Spleen (tissue), 11 donors: ENCODE measurements at regions not wholly inside any gene's neighbourhood (a gene's known extent, or its start where the extent isn't known, plus 50 kb on each side); places are given as distances from the start of the nearest gene placed in this dataset.

Experiments used
- DNase-seq: peaks from one replicate; pipeline ENCODE4 v3.0.0-alpha.2; 2020
- H3K27ac ChIP-seq, 8 donors: fragments of 200-600 bp; sonication (generic) in 7 of 8; 1 replicate in 4 of 8; 2 replicates in 4 of 8; pipeline versions ENCODE4 v1.5.0 to v1.8.0; 2016 to 2021; ENCODE audit warnings: inconsistent platforms in 4 of 8, mild to moderate bottlenecking in 4 of 8, moderate library complexity in 1 of 8
- H3K27me3 ChIP-seq, 7 donors: fragments of 200-600 bp; sonication (generic) in 6 of 7; replicated peaks in 1 of 7; 1 replicate in 4 of 7; 2 replicates in 3 of 7; pipeline versions ENCODE4 v1.5.0 to v1.8.0; 2016 to 2021; ENCODE audit warnings: inconsistent platforms in 3 of 7, mild to moderate bottlenecking in 1 of 7
- H3K36me3 ChIP-seq, 6 donors: fragments of 200-600 bp; sonication (generic) in 5 of 6; 1 replicate in 4 of 6; 2 replicates in 2 of 6; pipeline versions ENCODE4 v1.5.0 to v1.8.0; 2016 to 2021; ENCODE audit warnings: inconsistent platforms in 2 of 6
- H3K4me1 ChIP-seq, 6 donors: fragments of 200-600 bp; sonication (generic) in 5 of 6; 1 replicate in 3 of 6; 2 replicates in 3 of 6; pipeline versions ENCODE4 v1.5.0 to v1.8.0; 2016 to 2021; ENCODE audit warnings: inconsistent platforms in 3 of 6
- H3K4me3 ChIP-seq, 8 donors: fragments of 200-600 bp; sonication (generic) in 7 of 8; 1 replicate in 4 of 8; 2 replicates in 4 of 8; pipeline versions ENCODE4 v1.5.0 to v1.8.0; 2016 to 2021; ENCODE audit warnings: inconsistent platforms in 4 of 8, mild to moderate bottlenecking in 4 of 8, moderate library complexity in 2 of 8
- H3K9me3 ChIP-seq, 8 donors: fragments of 200-600 bp; sonication (generic) in 7 of 8; 1 replicate in 4 of 8; 2 replicates in 4 of 8; pipeline versions ENCODE4 v1.5.0 to v1.8.0; 2016 to 2021; ENCODE audit warnings: inconsistent platforms in 4 of 8
- CTCF ChIP-seq, 11 experiments: fragments of 200-600 bp in 7 of 11; fragments of 450-650 bp in 4 of 11; sonication (generic) in 4 of 11; IDR thresholded peaks in 8 of 11; conservative IDR thresholded peaks in 3 of 11; 1 replicate in 7 of 11; 2 replicates in 4 of 11; pipeline versions ENCODE4 v1.4.0 to v1.8.0; 2016 to 2021; ENCODE audit warnings: antibody characterized with exemption in 11 of 11, inconsistent platforms in 4 of 11, mild to moderate bottlenecking in 1 of 11
- POLR2A ChIP-seq, 3 donors: fragments of 450-650 bp; IDR thresholded peaks; one replicate each; pipeline ENCODE4 v1.5.1; 2017; ENCODE audit warnings: antibody characterized with exemption in 3 of 3, mild to moderate bottlenecking in 1 of 3
- POLR2AphosphoS5 ChIP-seq, 3 donors: sonication (generic); formaldehyde crosslinking; IDR thresholded peaks; one replicate each; pipeline ENCODE4 v1.5.1; 2017; ENCODE audit warnings: antibody characterized with exemption in 3 of 3
- WGBS, 5 donors: extraction: QIAGEN DNeasy Blood & Tissue Kit in 3 of 5; methylation state at CpG; one replicate each; pipeline versions ENCODE4 v1.1.5 to v1.1.7; 2013 to 2018; 5-methylcytosine and 5-hydroxymethylcytosine counted together
- intact Hi-C: fragments of 100-400 bp; cut with DNase I; formaldehyde crosslinking; loops from one replicate; pipeline ENCODE4 v1.15.0; 2023; ENCODE audit warnings: low total_unique reads
- donor health status: healthy with polysubstance abuse.
- donor health status: DM: no; HTN: no; CAD: no; lungs with moderate emphysema.
- donor health status: DM: no; HTN: no; CAD: no.
- donor health status: Bipolar disorder and iron deficiency.
- donor health status: healthy.
- donor health status: DM: no; HTN: no; CAD: no.
- donor health status: DM: yes; HTN: yes; CAD: no.

- H3K27ac ChIP-seq: no peak overlapping the region
- WGBS, 5 donors: 67 to 85% (median 76%) methylated on average over 4 of the region's 4 CpGs
- DNase-seq: no peak
- no peak overlapping the region for H3K4me3 ChIP-seq
- intact Hi-C loops: no loop called here
- no peak for TF ChIP-seq POLR2A (IDR thresholded peaks at IDR 0.05)
- no peak for TF ChIP-seq POLR2AphosphoS5 (IDR thresholded peaks at IDR 0.05)
- no peak for TF ChIP-seq CTCF (IDR thresholded peaks at IDR 0.05 in 8 of 11, conservative IDR thresholded peaks at IDR 0.05 in 3 of 11)
- no peaks in the 10 kb centered on the region for H3K36me3 ChIP-seq
- peaks cover 0 to 6% (median 0%) of the 10 kb centered on the region in 8 donors for H3K9me3 ChIP-seq
- no peaks in the 10 kb centered on the region for H3K4me1 ChIP-seq
- no peaks in the 10 kb centered on the region for H3K27me3 ChIP-seq
Observed at GRCh38 chr5:4306057-4306456, 710.4 kb downstream of the IRX1 start.

GRCh38 chr5:4309026-4309425, 713.4 kb downstream of the IRX1 start:
- Histone ChIP-seq H3K27ac (no peak overlapping the region), H3K4me1 (no peaks in the 10 kb centered on the region), H3K4me3 (no peak overlapping the region), H3K9me3 (peaks cover 0 to 7% (median 0%) of the 10 kb centered on the region in 8 donors), H3K36me3 (no peaks in the 10 kb centered on the region), H3K27me3 (no peaks in the 10 kb centered on the region)
- intact Hi-C loops: no loop called here
- no peak for DNase-seq
- WGBS, 5 donors: 45 to 85% (median 76%) methylated on average over 7 of the region's 7 CpGs
- TF ChIP-seq POLR2AphosphoS5 (IDR thresholded peaks at IDR 0.05) (no peak), POLR2A (IDR thresholded peaks at IDR 0.05) (no peak), CTCF (IDR thresholded peaks at IDR 0.05 in 8 of 11, conservative IDR thresholded peaks at IDR 0.05 in 3 of 11) (no peak)

GRCh38 chr5:4313138-4313537, 717.5 kb downstream of the IRX1 start:
- no peak for DNase-seq
- Histone ChIP-seq H3K27ac (no peak overlapping the region), H3K27me3 (no peaks in the 10 kb centered on the region), H3K4me3 (no peak overlapping the region), H3K9me3 (peaks cover 0 to 9% (median 0%) of the 10 kb centered on the region in 8 donors), H3K4me1 (no peaks in the 10 kb centered on the region), H3K36me3 (no peaks in the 10 kb centered on the region)
- WGBS, 5 donors: 49 to 78% (median 65%) methylated on average over 4 to 5 of the region's 5 CpGs
- intact Hi-C loops: no loop called here
- TF ChIP-seq CTCF (IDR thresholded peaks at IDR 0.05 in 8 of 11, conservative IDR thresholded peaks at IDR 0.05 in 3 of 11) (no peak), POLR2AphosphoS5 (IDR thresholded peaks at IDR 0.05) (no peak), POLR2A (IDR thresholded peaks at IDR 0.05) (no peak)

- Histone ChIP-seq H3K4me3 (no peak overlapping the region), H3K4me1 (no peaks in the 10 kb centered on the region), H3K27ac (no peak overlapping the region), H3K36me3 (no peaks in the 10 kb centered on the region), H3K27me3 (no peaks in the 10 kb centered on the region), H3K9me3 (peaks cover 0 to 28% (median 23%) of the 10 kb centered on the region in 8 donors)
- intact Hi-C loops: no loop called here
- DNase-seq: no peak
- TF ChIP-seq CTCF (IDR thresholded peaks at IDR 0.05 in 8 of 11, conservative IDR thresholded peaks at IDR 0.05 in 3 of 11): no peak
- TF ChIP-seq POLR2AphosphoS5 (IDR thresholded peaks at IDR 0.05): no peak
- 84 to 90% (median 85%) methylated on average over 16 of the region's 16 CpGs for WGBS, 5 donors
Observed at GRCh38 chr5:4319478-4320128, 724.0 kb downstream of the IRX1 start.
